Peyer's patch (tissue), 4 donors: ENCODE measurements at regions not wholly inside any gene's neighbourhood (a gene's known extent, or its start where the extent isn't known, plus 50 kb on each side); places are given as distances from the start of the nearest gene placed in this dataset.

ENCODE experiments used
- CTCF ChIP-seq, 6 experiments: fragments of 450-650 bp in 4 of 6; fragments of 200-600 bp in 2 of 6; sonication (generic) in 1 of 6; IDR thresholded peaks; one replicate each; pipeline ENCODE4 v1.5.1; 2017 to 2019; ENCODE audit warnings: antibody characterized with exemption in 6 of 6, mild to moderate bottlenecking in 3 of 6, moderate library complexity in 1 of 6
- POLR2A ChIP-seq, 2 donors: fragments of 450-650 bp; IDR thresholded peaks; one replicate each; pipeline ENCODE4 v1.5.1; 2017; ENCODE audit warnings: antibody characterized with exemption in 2 of 2, mild to moderate bottlenecking in 2 of 2, moderate library complexity in 2 of 2

- TF ChIP-seq CTCF (IDR thresholded peaks at IDR 0.05) (no peak), POLR2A (IDR thresholded peaks at IDR 0.05) (no peak)
Observed at GRCh38 chr1:98288494-98288893, 367.7 kb upstream of the DPYD start.
